CD4-positive, alpha-beta T cell treated with Interleukin-6 for 4 hours (primary cell): ENCODE measurements at regions not wholly inside any gene's neighbourhood (a gene's known extent, or its start where the extent isn't known, plus 50 kb on each side); places are given as distances from the start of the nearest gene placed in this dataset.

Experiments used
- DNase-seq: peaks from one replicate; pipeline ENCODE4 v3.0.0-alpha.2; 2020; ENCODE audit warnings: mixed read lengths

DNA sequence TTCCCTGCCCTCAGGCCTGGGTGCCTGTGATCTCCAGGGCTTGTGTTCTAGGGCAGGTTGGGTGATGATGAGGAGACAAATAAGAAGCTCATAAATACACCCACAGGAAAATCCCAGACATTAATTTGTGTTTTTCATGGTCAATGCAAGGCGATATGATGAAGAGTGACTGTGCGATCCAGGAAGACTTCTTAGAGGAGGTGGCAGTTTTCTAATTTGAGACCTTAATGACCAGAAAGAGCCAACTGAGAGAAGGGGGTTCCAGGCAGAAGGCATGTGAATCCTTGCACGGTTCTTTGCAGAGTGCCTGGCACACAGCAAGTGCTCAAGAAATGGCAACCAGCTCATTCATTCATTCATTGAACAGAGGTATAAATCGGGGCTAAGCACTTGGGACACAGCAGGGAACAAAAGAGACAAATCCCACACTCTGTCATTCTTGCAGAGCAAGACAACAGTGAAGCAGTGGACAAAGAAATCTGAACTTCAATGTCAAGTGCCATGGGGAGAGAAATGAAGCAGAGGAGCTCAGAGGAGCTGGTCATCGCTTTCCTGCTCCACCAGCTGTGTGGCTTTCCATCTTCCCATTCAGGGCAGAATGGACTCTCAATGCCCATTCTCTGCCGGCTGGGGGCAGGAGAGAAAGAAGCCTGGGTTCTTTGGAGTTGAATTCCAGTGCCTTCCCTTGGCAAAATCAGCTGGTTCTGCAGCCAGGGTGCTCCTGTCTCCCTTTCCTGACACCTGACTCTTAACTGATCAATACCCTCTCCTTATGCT, 128.3 kb downstream of the AACS start:
- no peak for DNase-seq

DNA sequence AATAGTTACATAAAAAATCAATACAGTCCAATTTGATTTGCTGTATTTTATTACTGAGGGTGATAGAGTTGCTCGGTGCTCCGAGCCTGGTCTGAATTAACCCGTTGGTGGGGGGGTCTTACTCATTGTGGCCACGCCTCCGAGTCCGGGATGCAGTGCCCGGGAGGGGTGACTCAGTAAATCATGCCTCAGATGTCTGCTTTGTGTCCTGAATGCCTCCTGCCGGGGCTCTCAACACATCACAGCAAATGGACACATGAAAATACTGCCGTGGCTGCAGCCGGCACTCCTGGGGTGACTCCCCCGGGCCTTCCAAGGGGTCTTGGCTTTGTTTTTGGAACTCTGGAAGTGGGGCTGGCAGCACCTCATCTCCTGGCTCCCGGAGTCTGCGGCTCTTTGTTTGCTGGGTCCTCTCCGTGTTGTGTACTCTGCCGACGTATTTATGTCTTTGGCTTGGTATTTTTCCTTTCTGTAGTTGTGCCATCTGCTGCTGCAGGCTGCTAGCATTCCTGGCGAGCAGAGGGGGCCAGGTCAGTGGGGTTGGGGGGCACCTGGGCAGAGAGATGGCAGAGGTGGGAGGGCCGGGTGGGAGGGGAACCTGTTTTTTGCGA, 129.0 kb downstream of the AACS start:
- no peak for DNase-seq

DNA sequence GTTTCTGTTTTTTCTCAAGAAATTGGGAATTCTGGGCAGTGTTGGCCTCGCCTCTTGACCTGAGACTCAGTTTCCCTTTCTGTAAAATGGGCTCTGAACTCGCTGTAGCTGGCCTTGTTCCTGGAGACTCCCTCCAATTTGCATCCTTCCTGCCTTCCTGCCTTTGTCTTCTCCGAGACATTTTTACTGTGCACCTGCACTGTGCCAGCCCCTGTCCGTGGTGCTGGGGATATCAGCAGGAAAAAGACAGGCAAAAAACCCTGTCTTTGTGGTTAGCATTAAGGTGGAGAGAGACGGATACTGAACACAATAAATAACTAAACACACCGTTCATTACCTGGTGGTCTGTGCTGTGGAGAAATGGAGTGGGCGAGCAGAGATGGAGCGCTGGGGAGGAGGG, 129.8 kb downstream of the AACS start:
- no peak for DNase-seq

GRCh38 chr12:125197326-125197725, 132.1 kb downstream of the AACS start:
- no peak for DNase-seq

DNA sequence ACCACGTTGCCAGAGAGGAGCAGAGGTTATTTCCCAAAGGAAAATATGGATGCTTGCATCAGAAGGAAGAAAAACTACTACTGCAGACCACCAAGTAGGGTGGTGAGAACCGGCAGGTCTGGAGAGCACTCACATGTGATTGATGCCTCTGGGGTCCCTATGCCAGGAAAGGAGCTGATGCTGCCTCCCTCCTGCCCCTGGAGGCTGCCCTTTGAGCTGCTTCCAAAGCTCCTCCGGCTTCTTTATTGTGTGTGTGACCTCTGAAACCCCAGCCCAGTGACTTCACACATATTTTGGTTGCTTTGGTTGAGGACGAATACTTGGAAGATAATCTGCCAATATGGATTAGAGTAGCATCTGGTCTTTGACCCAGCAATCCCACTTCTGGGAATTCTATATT, 133.4 kb downstream of the AACS start:
- DNase-seq = no peak

GRCh38 chr12:125201090-125201489, 135.9 kb downstream of the AACS start:
- DNase-seq = no peak

DNA sequence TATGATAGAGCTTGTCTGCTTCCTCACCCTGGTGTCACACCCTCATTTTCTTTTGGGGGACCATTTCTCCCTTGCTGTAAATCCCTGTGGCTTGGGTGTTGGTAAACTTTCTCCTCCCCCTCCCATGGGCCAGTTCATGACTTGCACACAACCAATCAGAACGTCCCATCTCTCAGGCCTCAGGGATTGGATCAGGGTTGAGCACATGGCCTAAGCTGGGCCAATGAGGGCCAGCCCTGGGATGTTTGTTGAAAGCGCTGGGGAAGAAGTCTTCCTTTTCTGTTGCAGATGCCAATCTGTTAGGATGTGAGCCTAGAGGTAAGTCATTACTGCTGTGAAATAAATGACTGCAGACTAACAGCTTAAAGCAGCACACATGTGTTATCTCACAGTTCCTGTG, 136.7 kb downstream of the AACS start:
- no peak for DNase-seq

DNA sequence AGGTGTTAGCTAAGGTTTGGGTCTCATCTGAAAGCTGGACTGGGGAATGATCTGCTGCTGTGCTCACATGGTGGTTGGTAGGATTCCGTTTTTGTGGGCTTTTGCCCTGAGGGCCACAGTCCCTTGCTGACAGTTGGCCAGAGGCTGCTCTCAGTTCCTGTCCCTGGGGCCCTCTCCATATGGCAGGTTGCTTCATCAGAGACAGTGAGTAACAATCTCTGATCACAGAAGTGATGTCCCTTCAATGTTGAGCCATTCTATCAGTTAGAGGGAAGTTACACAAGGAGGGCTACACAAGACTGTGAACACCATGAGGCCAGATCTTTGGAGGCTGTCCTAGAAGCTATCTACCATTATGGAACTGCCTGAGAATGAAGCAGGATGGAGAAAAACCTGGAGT, 137.2 kb downstream of the AACS start:
- DNase-seq = no peak

DNA sequence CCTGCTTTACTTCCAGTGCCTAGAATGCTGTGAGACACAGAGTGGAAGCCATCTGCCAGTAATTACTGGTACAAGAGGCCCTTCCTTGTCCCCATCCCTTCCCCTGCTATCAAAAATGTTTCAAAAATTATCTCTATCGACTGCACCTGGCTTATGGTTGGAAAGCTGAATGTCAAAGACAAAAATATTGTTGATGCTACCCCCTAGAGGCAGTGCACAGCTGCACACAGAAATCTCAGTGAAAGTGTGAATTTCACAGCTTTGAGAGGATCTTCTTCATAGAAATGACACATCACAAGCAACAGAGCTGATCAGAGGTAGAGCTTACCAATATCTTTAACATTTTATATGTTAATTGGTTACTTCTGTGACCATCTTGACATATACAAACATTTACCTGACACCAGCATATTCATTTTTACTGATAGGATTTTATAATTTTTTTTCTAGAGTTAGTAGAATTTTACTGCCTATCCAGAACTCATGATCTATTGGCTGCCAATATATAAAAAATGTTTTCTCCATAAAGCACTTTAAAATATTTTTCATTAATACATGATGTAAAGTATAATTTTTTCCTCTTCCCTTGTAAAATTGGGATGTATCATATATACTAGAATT, 138.0 kb downstream of the AACS start:
- no peak for DNase-seq

DNA sequence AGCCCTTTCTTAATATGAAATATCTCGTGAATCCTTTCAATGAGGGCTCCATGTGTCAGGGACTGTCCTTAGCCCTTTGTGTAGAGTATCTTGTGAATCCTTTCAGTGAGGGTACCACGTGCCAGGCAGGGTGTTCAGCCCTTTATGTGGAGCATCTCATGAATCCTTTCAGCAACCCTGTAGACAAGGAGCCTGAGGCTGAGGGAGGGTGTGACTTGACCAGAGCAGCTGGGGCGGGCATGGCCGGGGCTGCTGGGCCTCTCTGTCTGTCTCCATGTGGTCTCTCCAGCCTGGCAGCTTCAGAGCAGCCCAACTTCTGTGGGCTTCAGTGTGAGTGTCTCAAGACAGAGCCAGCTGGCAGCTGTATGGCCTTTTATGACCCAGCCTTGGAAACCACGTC, 140.2 kb downstream of the AACS start:
- no peak for DNase-seq

DNA sequence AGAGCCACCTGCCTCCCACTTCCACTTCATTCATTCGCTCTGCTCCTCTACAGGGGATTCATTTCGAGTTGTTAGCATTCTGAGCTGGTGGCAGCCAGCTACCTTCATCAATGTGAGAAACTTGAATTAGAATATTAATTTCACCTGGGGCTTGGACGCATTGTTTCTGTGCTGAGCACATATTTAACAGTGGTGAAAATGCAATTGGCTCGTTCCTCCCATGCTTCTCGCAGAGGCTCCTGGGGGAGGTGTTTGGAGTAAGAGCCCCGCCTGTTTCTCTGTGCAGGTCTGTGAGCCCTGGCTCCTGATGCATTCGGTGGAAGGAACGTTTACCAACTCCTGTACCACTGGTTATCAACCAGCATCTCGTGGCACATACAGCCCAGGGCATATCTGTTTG, 141.5 kb downstream of the AACS start:
- no peak for DNase-seq

DNA sequence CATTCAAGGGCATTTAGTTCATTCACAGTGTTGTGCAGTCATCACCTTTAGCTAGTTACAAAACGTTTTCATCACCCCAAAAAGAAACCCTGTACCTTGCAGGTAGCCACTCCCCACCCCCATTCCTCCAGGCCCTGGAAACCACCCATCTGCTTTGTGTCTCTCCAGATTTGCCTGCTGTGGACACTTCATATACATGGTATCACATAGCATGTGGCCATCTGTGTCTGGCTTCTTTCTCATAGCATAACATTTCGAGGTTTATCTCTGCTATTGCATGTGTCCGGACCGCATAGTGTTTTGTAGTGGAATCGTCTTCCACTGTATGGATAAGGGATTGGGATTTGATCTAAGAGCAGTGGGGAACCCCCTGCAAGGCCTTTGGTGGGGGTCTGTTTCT, 143.1 kb downstream of the AACS start:
- DNase-seq = no peak

DNA sequence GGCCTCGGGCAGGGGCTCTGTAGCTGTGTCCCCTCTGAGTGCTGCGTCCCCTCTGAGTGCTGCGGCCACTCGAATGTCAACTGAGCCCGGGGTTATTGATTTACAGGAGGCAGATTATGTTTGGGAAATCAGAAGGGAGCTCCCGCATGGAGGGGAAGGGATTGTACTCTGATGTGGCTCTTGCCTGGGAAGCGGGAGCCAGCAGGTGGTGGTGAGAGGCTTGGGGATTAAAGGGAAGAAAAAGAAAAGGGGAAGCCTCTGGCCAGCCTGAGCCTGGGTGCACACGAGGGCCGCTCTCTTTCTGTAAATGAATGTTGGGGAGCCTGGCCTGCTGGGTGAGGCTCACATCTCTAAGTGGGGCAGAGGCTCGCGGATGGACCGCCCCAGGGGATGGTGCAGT, 143.7 kb downstream of the AACS start:
- DNase-seq = no peak

- no peak for DNase-seq
Observed at GRCh38 chr12:125210104-125210755, 145.0 kb downstream of the AACS start.

- DNase-seq = no peak
Observed at GRCh38 chr12:125211464-125211863, 146.2 kb downstream of the AACS start.

- no peak for DNase-seq
Observed at GRCh38 chr12:125214289-125214688, 149.1 kb downstream of the AACS start.

DNA sequence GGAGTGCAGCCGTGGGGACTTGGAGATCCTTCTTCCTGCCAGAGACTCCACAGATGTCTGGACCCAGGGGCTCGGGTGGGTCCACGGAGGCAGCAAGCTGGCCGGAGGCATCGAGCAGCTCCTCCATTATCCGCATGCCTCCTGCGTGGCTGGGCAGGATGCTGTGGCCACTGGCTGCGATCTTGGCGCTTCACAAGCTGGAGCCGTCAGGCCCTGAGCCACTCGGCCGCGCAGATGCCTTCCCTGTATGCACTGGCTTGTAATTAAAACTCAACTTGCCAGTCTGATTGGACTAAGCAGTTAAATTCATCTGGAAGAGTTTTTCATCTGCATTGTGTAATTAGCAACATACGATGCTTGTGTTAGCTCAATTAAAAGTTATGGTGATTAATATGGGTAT, 151.5 kb downstream of the AACS start:
- no peak for DNase-seq

DNA sequence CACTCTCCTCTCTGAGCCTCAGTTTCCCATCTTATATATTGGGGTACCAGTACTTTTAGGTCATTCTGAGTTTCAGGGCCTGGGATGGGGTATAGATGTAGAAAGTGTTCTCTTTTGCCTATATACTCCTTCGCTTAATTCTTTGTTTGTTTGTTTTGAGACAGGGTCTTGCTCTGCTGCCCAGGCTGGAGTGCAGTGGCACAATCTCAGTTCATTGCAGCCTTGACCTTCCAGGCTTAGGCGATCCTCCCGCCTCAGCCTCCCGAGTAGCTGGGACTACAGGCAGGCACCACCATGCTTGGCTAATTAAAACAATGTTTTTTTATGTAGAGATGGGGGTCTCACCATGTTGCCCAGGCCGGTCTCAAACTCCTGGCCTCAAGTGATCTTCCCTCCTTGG, 152.1 kb downstream of the AACS start:
- DNase-seq = no peak

DNA sequence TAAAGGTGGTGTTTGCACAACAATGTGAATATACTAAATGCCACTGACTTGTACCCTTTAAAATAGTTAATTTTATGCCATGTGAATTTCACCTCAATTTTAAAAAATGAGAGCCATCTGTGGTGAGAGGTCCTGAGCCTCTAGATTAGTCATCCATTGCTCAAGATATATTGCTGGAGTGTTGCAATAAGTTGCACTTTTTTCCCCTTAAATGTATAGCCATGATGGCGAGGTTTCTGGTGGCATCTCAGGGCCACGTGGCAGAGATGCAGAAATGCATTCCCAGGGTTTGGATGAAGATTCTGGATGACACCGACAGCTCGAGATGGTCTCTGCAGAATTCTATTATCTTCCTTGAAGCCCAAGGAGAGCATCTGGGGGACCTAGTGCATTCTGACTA, 153.7 kb downstream of the AACS start:
- DNase-seq = no peak

DNA sequence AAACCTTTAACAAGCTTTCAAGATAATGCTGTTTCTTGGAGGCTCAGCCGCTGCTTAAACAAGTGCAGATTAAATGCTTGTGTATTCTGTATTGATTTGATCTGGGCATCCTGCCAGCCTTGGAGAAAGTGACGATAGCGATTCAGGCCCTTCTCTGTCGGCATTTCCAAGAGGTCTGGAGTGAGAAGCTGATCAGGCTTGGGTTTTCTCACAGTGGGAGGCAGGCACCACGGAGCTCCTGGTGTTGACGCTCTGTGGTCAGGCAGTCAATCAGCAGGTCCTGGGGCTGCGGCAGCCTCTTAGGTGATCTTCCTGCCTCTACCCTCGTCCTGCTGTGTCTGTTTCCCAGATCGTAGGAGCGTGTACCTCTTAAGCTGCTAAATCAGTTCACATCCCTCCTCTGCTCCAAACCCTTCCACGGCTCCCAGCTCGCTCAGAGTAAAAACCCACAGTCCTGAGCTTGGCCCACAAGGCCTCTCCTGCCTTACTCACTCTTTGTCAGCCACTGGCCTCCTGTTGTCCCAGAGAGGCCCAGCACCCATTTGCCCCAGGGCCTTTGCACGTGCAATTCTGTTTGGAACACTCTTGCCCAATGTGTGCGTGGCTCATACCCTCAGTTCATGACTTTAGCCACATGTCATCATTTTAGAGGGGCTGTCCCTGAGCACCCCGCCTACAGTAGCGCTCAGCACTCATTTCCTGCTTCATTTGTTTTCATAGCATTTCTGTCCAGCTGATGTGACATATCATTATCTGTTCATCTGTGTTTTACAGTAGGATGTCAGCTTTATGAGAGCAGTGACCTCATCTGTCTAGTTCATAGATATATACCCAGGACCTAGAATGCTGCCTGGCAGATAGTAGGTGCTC, 155.4 kb downstream of the AACS start:
- no peak for DNase-seq

DNA sequence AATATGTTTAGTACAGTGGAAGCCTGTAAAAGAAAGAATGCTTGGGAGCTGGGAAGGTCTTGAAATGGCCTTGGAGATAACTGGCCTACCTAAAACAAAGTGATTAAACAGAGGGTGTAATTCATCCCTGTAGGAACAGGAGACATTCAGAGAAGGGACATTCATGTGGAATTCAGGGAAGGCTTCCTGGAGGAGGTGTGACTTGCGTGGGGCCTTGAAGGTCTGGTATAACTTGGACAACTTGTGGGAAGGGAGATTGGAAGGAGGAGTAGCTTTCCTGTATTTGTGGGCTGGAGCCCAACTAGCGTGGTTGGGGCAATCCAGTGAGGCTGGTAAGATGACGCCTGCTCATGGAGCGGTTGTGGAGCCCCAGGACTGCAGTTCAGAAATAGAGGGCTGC, 156.4 kb downstream of the AACS start:
- no peak for DNase-seq

DNA sequence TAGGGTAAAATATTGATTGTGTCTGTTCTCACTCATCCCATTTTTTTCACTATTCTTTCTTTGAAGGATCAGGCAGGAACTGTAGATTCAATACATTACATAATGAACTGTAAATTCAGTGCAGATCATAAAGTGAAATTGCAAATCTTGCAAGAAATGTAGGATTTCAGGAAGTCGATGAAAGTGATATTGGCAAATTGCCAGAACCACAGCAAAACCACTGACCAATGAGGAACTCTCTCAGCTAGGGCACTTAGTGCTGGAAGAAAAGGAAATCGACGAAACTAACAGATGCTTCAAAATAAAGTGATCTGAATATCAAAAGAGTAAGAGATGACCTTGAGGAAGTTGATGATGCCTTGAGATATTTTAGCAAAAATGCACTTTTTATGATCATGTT, 157.6 kb downstream of the AACS start:
- DNase-seq = no peak

DNA sequence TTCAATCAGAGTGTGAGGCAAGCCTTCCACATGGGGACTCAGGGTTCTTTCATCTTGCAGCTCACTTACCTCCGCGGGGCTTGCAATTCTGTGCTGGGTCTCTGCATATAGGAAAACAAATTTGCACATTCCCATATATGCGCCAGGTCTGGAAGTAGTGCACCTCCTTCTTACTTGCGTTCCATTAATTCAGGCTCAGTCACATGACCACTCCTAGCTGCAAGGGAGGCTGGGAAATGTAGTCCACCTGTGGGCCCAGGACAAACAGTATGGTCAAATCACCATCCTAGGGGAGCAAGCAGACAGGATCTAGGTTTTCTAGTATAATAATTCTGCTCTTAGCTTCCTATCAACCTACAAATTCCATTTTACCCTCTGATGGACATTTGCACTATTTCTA, 160.4 kb downstream of the AACS start:
- DNase-seq = no peak
